Hepatocyte (in vitro differentiated cells): ENCODE measurements at regions not wholly inside any gene's neighbourhood (a gene's known extent, or its start where the extent isn't known, plus 50 kb on each side); places are given as distances from the start of the nearest gene placed in this dataset.

Experiments
- EZH2 ChIP-seq: fragments of 200-600 bp; sonication (generic); IDR thresholded peaks from 2 replicates; pipeline ENCODE4 v1.6.1; 2016; ENCODE audit warnings: antibody characterized with exemption, mild to moderate bottlenecking, borderline replicate concordance
- EZH2phosphoT487 ChIP-seq: fragments of 200-600 bp; sonication (generic); IDR thresholded peaks from one replicate; pipeline ENCODE4 v1.6.1; 2018; ENCODE audit warnings: antibody characterized with exemption, mild to moderate bottlenecking, low read depth, moderate library complexity; ENCODE audit not compliant: unreplicated experiment, severe bottlenecking
- TF ChIP-seq, protein P1 (sequence below): fragments of 200-600 bp; sonication (generic); IDR thresholded peaks from 2 replicates; pipeline ENCODE4 v1.5.1; 2016; ENCODE audit warnings: antibody characterized with exemption, mild to moderate bottlenecking; ENCODE audit not compliant: poor library complexity

DNA sequence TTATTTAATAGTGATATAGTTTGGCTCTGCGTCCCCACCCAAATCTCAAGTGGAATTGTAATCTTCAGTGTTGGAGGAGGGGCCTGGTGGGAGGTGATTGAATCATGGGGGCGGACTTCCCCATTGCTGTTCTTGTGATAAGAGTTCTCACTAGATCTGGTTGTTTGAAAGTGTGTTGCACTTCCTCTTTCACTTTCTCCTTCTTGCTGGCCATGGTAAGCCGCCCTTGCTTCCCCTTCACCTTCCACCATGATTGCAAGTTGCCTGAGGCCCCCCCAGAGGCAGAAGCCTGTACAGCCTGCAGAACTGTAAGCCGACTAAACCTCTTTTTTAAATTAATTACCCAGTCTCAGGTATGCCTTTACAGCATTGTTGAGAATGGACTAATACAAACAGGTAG is 101.4 kb downstream of the MTPAP start:
- TF ChIP-seq, protein P1, sequence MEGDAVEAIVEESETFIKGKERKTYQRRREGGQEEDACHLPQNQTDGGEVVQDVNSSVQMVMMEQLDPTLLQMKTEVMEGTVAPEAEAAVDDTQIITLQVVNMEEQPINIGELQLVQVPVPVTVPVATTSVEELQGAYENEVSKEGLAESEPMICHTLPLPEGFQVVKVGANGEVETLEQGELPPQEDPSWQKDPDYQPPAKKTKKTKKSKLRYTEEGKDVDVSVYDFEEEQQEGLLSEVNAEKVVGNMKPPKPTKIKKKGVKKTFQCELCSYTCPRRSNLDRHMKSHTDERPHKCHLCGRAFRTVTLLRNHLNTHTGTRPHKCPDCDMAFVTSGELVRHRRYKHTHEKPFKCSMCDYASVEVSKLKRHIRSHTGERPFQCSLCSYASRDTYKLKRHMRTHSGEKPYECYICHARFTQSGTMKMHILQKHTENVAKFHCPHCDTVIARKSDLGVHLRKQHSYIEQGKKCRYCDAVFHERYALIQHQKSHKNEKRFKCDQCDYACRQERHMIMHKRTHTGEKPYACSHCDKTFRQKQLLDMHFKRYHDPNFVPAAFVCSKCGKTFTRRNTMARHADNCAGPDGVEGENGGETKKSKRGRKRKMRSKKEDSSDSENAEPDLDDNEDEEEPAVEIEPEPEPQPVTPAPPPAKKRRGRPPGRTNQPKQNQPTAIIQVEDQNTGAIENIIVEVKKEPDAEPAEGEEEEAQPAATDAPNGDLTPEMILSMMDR: no peak
- no peak for TF ChIP-seq EZH2
- no peak for TF ChIP-seq EZH2phosphoT487
